ENCODE measurements at regions not wholly inside any gene's neighbourhood (a gene's known extent, or its start where the extent isn't known, plus 50 kb on each side); places are given as distances from the start of the nearest gene placed in this dataset.

DNA sequence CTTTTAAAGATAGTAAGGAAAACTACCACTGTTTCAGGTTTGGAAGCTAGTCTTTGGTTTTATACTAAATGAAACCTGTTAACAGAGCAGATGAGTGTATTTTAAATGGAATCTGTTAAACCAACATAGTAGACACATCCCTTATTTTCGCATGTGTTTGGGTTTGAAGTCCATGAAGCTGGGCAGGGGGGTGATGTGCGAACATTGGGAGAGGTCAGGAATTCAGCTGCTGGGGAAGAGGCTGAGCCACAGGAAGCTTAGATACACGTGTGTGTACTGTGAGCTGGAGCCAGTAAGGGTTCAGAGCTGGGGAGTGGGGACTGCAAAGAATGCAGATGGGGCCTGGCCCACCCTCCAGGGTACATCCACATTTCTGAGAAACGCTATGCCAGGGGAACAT, 176.9 kb downstream of the VAPA start:
- H3K27ac ChIP-seq (ENCODE audit: low read depth) = no peak overlapping the region
- DNase-seq (ENCODE audit: low spot score) (no peak), ATAC-seq (no peak)
- H3K4me2 ChIP-seq = no peak overlapping the region
- no peaks in the 10 kb centered on the region for H3K9me2 ChIP-seq (ENCODE audit: insufficient read depth)
- no peaks in the 10 kb centered on the region for H3F3A ChIP-seq (replicated peaks; ENCODE audit: low read depth)
- Mint-ChIP-seq H3K9me3 (peaks cover 19% of the 10 kb centered on the region), H3K36me3 (ENCODE audit: low read depth) (peaks cover 11% of the 10 kb centered on the region; the same call in 2 of the 3 replicates), H3K27ac (no peak overlapping the region), H3K4me1 (peaks cover 34% of the 10 kb centered on the region), H3K27me3 (ENCODE audit: insufficient read depth, low read depth, poor library complexity) (peaks cover 6% of the 10 kb centered on the region), H3K4me3 (no peak overlapping the region)
- no peak overlapping the region for H2AFZ ChIP-seq
- no peak overlapping the region for H3K4me3 ChIP-seq
- no peaks in the 10 kb centered on the region for H3K27me3 ChIP-seq (ENCODE audit: insufficient read depth)
- H4K20me1 ChIP-seq (replicated peaks; ENCODE audit: insufficient read depth) = no peaks in the 10 kb centered on the region
- no peaks in the 10 kb centered on the region for H3K36me3 ChIP-seq (ENCODE audit: insufficient read depth)
- H3K4me1 ChIP-seq (ENCODE audit: insufficient read depth) = peaks cover 5% of the 10 kb centered on the region; the same call in 1 of the 2 replicates
- no peak for TF ChIP-seq ZNF114 (CRISPR knock-in tag; IDR thresholded peaks at IDR 0.05)
- TF ChIP-seq NANOG (IDR thresholded peaks at IDR 0.05; ENCODE audit: borderline replicate concordance) = no peak
- TF ChIP-seq, protein P1, sequence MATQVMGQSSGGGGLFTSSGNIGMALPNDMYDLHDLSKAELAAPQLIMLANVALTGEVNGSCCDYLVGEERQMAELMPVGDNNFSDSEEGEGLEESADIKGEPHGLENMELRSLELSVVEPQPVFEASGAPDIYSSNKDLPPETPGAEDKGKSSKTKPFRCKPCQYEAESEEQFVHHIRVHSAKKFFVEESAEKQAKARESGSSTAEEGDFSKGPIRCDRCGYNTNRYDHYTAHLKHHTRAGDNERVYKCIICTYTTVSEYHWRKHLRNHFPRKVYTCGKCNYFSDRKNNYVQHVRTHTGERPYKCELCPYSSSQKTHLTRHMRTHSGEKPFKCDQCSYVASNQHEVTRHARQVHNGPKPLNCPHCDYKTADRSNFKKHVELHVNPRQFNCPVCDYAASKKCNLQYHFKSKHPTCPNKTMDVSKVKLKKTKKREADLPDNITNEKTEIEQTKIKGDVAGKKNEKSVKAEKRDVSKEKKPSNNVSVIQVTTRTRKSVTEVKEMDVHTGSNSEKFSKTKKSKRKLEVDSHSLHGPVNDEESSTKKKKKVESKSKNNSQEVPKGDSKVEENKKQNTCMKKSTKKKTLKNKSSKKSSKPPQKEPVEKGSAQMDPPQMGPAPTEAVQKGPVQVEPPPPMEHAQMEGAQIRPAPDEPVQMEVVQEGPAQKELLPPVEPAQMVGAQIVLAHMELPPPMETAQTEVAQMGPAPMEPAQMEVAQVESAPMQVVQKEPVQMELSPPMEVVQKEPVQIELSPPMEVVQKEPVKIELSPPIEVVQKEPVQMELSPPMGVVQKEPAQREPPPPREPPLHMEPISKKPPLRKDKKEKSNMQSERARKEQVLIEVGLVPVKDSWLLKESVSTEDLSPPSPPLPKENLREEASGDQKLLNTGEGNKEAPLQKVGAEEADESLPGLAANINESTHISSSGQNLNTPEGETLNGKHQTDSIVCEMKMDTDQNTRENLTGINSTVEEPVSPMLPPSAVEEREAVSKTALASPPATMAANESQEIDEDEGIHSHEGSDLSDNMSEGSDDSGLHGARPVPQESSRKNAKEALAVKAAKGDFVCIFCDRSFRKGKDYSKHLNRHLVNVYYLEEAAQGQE (IDR thresholded peaks at IDR 0.05; ENCODE audit: unreplicated experiment) = no peak
- TF ChIP-seq, protein P2, sequence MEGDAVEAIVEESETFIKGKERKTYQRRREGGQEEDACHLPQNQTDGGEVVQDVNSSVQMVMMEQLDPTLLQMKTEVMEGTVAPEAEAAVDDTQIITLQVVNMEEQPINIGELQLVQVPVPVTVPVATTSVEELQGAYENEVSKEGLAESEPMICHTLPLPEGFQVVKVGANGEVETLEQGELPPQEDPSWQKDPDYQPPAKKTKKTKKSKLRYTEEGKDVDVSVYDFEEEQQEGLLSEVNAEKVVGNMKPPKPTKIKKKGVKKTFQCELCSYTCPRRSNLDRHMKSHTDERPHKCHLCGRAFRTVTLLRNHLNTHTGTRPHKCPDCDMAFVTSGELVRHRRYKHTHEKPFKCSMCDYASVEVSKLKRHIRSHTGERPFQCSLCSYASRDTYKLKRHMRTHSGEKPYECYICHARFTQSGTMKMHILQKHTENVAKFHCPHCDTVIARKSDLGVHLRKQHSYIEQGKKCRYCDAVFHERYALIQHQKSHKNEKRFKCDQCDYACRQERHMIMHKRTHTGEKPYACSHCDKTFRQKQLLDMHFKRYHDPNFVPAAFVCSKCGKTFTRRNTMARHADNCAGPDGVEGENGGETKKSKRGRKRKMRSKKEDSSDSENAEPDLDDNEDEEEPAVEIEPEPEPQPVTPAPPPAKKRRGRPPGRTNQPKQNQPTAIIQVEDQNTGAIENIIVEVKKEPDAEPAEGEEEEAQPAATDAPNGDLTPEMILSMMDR (conservative IDR thresholded peaks at IDR 0.05; ENCODE audit: low read depth in 2 of 2) = no peak
- TF ChIP-seq, protein P3, sequence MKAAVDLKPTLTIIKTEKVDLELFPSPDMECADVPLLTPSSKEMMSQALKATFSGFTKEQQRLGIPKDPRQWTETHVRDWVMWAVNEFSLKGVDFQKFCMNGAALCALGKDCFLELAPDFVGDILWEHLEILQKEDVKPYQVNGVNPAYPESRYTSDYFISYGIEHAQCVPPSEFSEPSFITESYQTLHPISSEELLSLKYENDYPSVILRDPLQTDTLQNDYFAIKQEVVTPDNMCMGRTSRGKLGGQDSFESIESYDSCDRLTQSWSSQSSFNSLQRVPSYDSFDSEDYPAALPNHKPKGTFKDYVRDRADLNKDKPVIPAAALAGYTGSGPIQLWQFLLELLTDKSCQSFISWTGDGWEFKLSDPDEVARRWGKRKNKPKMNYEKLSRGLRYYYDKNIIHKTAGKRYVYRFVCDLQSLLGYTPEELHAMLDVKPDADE (IDR thresholded peaks at IDR 0.05) = no peak
- no peak for TF ChIP-seq JUNB (IDR thresholded peaks at IDR 0.05; ENCODE audit: unreplicated experiment)
- TF ChIP-seq CREB1 (CRISPR knock-in tag; IDR thresholded peaks at IDR 0.05; ENCODE audit: low read depth) = no peak
- no peak for TF ChIP-seq STAT1 (IDR thresholded peaks at IDR 0.05; ENCODE audit: unreplicated experiment)
- no peak for TF ChIP-seq EZH2 (IDR thresholded peaks at IDR 0.05; ENCODE audit: low read depth, unreplicated experiment)
- TF ChIP-seq POLR2AphosphoS5 (IDR thresholded peaks at IDR 0.05; ENCODE audit: low read depth) = no peak
- TF ChIP-seq, protein P4, sequence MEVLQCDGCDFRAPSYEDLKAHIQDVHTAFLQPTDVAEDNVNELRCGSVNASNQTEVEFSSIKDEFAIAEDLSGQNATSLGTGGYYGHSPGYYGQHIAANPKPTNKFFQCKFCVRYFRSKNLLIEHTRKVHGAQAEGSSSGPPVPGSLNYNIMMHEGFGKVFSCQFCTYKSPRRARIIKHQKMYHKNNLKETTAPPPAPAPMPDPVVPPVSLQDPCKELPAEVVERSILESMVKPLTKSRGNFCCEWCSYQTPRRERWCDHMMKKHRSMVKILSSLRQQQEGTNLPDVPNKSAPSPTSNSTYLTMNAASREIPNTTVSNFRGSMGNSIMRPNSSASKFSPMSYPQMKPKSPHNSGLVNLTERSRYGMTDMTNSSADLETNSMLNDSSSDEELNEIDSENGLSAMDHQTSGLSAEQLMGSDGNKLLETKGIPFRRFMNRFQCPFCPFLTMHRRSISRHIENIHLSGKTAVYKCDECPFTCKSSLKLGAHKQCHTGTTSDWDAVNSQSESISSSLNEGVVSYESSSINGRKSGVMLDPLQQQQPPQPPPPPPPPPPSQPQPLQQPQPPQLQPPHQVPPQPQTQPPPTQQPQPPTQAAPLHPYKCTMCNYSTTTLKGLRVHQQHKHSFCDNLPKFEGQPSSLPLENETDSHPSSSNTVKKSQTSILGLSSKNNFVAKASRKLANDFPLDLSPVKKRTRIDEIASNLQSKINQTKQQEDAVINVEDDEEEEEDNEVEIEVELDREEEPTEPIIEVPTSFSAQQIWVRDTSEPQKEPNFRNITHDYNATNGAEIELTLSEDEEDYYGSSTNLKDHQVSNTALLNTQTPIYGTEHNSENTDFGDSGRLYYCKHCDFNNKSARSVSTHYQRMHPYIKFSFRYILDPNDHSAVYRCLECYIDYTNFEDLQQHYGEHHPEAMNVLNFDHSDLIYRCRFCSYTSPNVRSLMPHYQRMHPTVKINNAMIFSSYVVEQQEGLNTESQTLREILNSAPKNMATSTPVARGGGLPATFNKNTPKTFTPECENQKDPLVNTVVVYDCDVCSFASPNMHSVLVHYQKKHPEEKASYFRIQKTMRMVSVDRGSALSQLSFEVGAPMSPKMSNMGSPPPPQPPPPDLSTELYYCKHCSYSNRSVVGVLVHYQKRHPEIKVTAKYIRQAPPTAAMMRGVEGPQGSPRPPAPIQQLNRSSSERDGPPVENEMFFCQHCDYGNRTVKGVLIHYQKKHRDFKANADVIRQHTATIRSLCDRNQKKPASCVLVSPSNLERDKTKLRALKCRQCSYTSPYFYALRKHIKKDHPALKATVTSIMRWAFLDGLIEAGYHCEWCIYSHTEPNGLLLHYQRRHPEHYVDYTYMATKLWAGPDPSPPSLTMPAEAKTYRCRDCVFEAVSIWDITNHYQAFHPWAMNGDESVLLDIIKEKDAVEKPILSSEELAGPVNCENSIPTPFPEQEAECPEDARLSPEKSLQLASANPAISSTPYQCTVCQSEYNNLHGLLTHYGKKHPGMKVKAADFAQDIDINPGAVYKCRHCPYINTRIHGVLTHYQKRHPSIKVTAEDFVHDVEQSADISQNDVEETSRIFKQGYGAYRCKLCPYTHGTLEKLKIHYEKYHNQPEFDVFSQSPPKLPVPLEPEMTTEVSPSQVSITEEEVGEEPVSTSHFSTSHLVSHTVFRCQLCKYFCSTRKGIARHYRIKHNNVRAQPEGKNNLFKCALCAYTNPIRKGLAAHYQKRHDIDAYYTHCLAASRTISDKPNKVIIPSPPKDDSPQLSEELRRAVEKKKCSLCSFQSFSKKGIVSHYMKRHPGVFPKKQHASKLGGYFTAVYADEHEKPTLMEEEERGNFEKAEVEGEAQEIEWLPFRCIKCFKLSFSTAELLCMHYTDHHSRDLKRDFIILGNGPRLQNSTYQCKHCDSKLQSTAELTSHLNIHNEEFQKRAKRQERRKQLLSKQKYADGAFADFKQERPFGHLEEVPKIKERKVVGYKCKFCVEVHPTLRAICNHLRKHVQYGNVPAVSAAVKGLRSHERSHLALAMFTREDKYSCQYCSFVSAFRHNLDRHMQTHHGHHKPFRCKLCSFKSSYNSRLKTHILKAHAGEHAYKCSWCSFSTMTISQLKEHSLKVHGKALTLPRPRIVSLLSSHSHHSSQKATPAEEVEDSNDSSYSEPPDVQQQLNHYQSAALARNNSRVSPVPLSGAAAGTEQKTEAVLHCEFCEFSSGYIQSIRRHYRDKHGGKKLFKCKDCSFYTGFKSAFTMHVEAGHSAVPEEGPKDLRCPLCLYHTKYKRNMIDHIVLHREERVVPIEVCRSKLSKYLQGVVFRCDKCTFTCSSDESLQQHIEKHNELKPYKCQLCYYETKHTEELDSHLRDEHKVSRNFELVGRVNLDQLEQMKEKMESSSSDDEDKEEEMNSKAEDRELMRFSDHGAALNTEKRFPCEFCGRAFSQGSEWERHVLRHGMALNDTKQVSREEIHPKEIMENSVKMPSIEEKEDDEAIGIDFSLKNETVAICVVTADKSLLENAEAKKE (CRISPR knock-in tag; IDR thresholded peaks at IDR 0.05) = no peak
- no peak for TF ChIP-seq ZNF331 (CRISPR knock-in tag; IDR thresholded peaks at IDR 0.05; ENCODE audit: low read depth)
- no peak for TF ChIP-seq EZH2phosphoT487 (IDR thresholded peaks at IDR 0.05; ENCODE audit: unreplicated experiment)
- H3K79me2 ChIP-seq (replicated peaks; ENCODE audit: insufficient read depth) = no peaks in the 10 kb centered on the region
